ENCODE measurements at regions not wholly inside any gene's neighbourhood (a gene's known extent, or its start where the extent isn't known, plus 50 kb on each side); places are given as distances from the start of the nearest gene placed in this dataset.

DNA sequence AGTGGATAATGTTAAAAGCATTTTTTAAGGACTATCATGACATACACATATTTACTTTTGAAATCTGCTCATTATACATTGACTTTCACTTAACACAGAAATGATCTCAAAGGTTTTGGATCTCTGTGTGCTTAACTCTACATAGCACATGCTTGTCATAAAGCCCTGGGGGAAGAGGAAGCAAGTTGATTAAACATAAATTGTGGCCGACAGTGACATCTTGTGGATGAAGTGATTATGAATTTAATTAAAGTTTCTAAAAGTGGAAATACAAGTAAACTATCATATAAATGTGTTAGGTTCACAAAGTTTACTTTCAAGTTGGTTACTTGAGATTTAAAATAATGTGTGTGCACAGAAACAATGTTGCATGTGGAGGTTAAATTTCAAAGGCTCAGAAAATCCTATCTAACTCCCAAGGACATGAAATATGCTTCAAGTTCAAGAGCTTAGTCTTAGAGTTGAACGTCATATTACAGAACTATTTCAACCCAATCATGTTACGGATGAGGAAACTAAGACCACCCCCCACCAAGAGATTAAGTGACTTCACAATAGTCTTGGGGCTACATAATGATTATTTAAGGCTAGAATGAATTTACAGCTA, 1247.8 kb downstream of the GATA3 start:
- TF ChIP-seq, protein P1, sequence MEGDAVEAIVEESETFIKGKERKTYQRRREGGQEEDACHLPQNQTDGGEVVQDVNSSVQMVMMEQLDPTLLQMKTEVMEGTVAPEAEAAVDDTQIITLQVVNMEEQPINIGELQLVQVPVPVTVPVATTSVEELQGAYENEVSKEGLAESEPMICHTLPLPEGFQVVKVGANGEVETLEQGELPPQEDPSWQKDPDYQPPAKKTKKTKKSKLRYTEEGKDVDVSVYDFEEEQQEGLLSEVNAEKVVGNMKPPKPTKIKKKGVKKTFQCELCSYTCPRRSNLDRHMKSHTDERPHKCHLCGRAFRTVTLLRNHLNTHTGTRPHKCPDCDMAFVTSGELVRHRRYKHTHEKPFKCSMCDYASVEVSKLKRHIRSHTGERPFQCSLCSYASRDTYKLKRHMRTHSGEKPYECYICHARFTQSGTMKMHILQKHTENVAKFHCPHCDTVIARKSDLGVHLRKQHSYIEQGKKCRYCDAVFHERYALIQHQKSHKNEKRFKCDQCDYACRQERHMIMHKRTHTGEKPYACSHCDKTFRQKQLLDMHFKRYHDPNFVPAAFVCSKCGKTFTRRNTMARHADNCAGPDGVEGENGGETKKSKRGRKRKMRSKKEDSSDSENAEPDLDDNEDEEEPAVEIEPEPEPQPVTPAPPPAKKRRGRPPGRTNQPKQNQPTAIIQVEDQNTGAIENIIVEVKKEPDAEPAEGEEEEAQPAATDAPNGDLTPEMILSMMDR (IDR thresholded peaks at IDR 0.05): peak; percentile 60
- no peak for TF ChIP-seq EZH2 (IDR thresholded peaks at IDR 0.05)

Data from neural progenitor cell (in vitro differentiated cells).